ENCODE measurements at regions not wholly inside any gene's neighbourhood (a gene's known extent, or its start where the extent isn't known, plus 50 kb on each side); places are given as distances from the start of the nearest gene placed in this dataset.
"Not testable (repeated sequence)": the region's sequence is repeated elsewhere in the genome, so short reads cannot be mapped to it uniquely, and the experiment has no call there.

- H3K9me3 Mint-ChIP-seq, result peaks cover 17% of the 10 kb centered on the region
- H3K4me1 Mint-ChIP-seq, result no peaks in the 10 kb centered on the region
- H3K36me3 Mint-ChIP-seq, result peaks cover 1% of the 10 kb centered on the region
- no peak overlapping the region for H3K27ac Mint-ChIP-seq
- H3K27me3 Mint-ChIP-seq (ENCODE audit: low read depth), result no peaks in the 10 kb centered on the region
- DNase-seq (ENCODE audit: low spot score in 2 of 2, unreplicated experiment in 2 of 2), result no peak
- H3K4me3 Mint-ChIP-seq, result no peak overlapping the region
- TF ChIP-seq CTCF (IDR thresholded peaks at IDR 0.05; ENCODE audit: unreplicated experiment), result no peak
These were observed 716.4 kb downstream of the SEMA5A start for GRCh38 chr5:8829323-8830029.

DNA sequence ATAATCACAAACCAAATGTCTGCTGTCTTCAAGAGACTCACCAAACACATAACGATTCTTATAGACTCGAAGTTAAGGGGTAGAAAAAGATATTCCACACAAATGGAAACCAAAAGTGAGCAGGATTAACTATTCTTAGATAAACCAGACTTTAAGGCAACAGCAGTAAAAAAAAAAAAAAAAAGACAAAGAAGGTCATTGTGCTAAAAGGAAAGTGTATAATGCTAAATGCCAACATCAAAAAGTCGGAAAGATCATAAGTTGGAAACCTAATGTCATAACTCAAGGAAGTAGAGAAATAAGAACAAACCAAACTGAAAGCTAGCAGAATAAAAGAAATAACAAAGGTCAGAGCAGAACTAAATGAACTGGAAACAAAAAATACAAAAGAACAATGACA, 714.6 kb downstream of the SEMA5A start:
- H3K9me3 Mint-ChIP-seq, result peaks cover 17% of the 10 kb centered on the region
- H3K4me1 Mint-ChIP-seq, result no peaks in the 10 kb centered on the region
- peaks cover 1% of the 10 kb centered on the region for H3K36me3 Mint-ChIP-seq
- H3K27ac Mint-ChIP-seq, result no peak overlapping the region
- no peaks in the 10 kb centered on the region for H3K27me3 Mint-ChIP-seq (ENCODE audit: low read depth)
- H3K4me3 Mint-ChIP-seq, result no peak overlapping the region
- DNase-seq (ENCODE audit: low spot score in 2 of 2, unreplicated experiment in 2 of 2), result no peak
- TF ChIP-seq CTCF (IDR thresholded peaks at IDR 0.05; ENCODE audit: unreplicated experiment), result no peak

DNA sequence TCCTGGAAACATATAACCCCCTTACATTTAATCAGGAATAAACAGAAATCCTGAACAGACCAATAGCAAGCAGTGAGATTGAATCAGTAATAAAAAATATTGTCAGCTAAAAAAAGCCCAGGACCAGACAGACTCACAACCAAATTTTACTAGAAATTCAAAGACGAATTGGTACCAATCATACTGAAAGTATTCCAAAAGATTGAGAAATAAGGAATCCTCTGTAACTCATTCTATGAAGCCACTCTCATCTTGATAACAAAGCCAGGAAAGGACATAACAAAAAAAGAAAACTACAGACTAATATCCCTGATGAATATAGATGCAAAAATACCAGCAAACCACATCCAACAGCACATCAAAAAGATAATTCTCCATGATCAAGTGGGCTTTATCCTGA, 714.0 kb downstream of the SEMA5A start:
- Mint-ChIP-seq H3K9me3 (peaks cover 17% of the 10 kb centered on the region), H3K4me1 (no peaks in the 10 kb centered on the region), H3K27me3 (ENCODE audit: low read depth) (no peaks in the 10 kb centered on the region), H3K36me3 (peaks cover 1% of the 10 kb centered on the region), H3K27ac (no peak overlapping the region), H3K4me3 (no peak overlapping the region)
- no peak for TF ChIP-seq CTCF (IDR thresholded peaks at IDR 0.05; ENCODE audit: unreplicated experiment)
- DNase-seq (ENCODE audit: low spot score in 2 of 2, unreplicated experiment in 2 of 2), result no peak

- TF ChIP-seq CTCF (IDR thresholded peaks at IDR 0.05; ENCODE audit: unreplicated experiment), result no peak
- no peak overlapping the region for H3K4me3 Mint-ChIP-seq
- H3K27me3 Mint-ChIP-seq (ENCODE audit: low read depth), result no peaks in the 10 kb centered on the region
These were observed 706.4 kb downstream of the SEMA5A start for GRCh38 chr5:8839361-8840055.

GRCh38 chr5:8840237-8840636, 705.6 kb downstream of the SEMA5A start:
- no peaks in the 10 kb centered on the region for H3K27me3 Mint-ChIP-seq (ENCODE audit: low read depth)
- TF ChIP-seq CTCF (IDR thresholded peaks at IDR 0.05; ENCODE audit: unreplicated experiment), result no peak
- no peak overlapping the region for H3K27ac Mint-ChIP-seq
- H3K36me3 Mint-ChIP-seq, result peaks cover 1% of the 10 kb centered on the region
- peaks cover 7% of the 10 kb centered on the region for H3K9me3 Mint-ChIP-seq
- H3K4me1 Mint-ChIP-seq, result no peaks in the 10 kb centered on the region
- DNase-seq (ENCODE audit: low spot score in 2 of 2, unreplicated experiment in 2 of 2), result no peak
- no peak overlapping the region for H3K4me3 Mint-ChIP-seq

More at GRCh38 chr5:8839361-8840055, 706.4 kb downstream of the SEMA5A start:
- no peak for DNase-seq (ENCODE audit: low spot score in 2 of 2, unreplicated experiment in 2 of 2)
- peaks cover 1% of the 10 kb centered on the region for H3K36me3 Mint-ChIP-seq
- peaks cover 7% of the 10 kb centered on the region for H3K9me3 Mint-ChIP-seq
- no peak overlapping the region for H3K27ac Mint-ChIP-seq
- no peaks in the 10 kb centered on the region for H3K4me1 Mint-ChIP-seq

DNA sequence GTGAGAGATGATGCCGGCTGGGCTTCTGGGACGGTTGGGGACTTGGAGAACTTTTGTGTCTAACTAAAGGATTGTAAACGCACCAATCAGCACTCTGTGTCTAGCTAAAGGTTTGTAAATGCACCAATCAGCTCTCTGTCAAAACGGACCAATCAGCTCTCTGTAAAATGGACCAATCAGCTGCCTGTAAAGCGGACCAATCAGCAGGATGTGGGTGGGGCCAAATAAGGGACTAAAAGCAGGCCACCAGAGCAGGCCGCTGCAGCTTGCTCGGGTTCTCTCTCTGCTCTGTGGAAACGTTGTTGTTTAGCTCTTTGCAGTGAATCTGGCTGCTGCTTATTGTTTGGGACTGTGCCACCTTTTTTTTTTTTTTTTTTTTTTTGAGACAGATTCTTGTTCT, 705.1 kb downstream of the SEMA5A start:
- not testable (repeated sequence) for H3K27me3 Mint-ChIP-seq (ENCODE audit: low read depth); H3K9me3 Mint-ChIP-seq; H3K4me3 Mint-ChIP-seq; H3K27ac Mint-ChIP-seq; H3K4me1 Mint-ChIP-seq; DNase-seq (ENCODE audit: low spot score in 2 of 2, unreplicated experiment in 2 of 2); H3K36me3 Mint-ChIP-seq
